Stimulated activated CD8-positive, alpha-beta memory T cell treated with anti-CD3 and anti-CD28 coated beads, Interleukin-15, amount 100 ng/mL, for 4 hours (primary cell): ENCODE measurements at regions not wholly inside any gene's neighbourhood (a gene's known extent, or its start where the extent isn't known, plus 50 kb on each side); places are given as distances from the start of the nearest gene placed in this dataset.

Source experiments
- DNase-seq, 2 donors: peaks; one replicate each; pipeline ENCODE4 v3.0.0-alpha.2; 2020; ENCODE audit warnings: low read depth in 2 of 2

- no peak for DNase-seq
These were observed 97.9 kb upstream of the SOX5 start for GRCh38 chr12:24047326-24047725.

GRCh38 chr12:24045816-24046257 is 96.4 kb upstream of the SOX5 start:
- no peak for DNase-seq

- DNase-seq = no peak
These were observed 95.7 kb upstream of the SOX5 start for GRCh38 chr12:24044941-24045703.

GRCh38 chr12:24042651-24043050 is 93.2 kb upstream of the SOX5 start:
- no peak for DNase-seq

- no peak for DNase-seq
These were observed 89.6 kb upstream of the SOX5 start for GRCh38 chr12:24039113-24039525.

GRCh38 chr12:24038211-24038997 is 88.9 kb upstream of the SOX5 start:
- DNase-seq = no peak

GRCh38 chr12:24036438-24037216 is 87.2 kb upstream of the SOX5 start:
- no peak for DNase-seq

- no peak for DNase-seq
These were observed 85.4 kb upstream of the SOX5 start for GRCh38 chr12:24034894-24035293.

GRCh38 chr12:24034160-24034559 is 84.7 kb upstream of the SOX5 start:
- no peak for DNase-seq

- DNase-seq = no peak
These were observed 77.9 kb upstream of the SOX5 start for GRCh38 chr12:24027352-24027751.

GRCh38 chr12:24025153-24025798 is 75.8 kb upstream of the SOX5 start:
- no peak for DNase-seq

- DNase-seq = no peak
These were observed 73.6 kb upstream of the SOX5 start for GRCh38 chr12:24023081-24023480.

GRCh38 chr12:24021164-24021502 is 71.7 kb upstream of the SOX5 start:
- DNase-seq = no peak

- no peak for DNase-seq
These were observed 71.1 kb upstream of the SOX5 start for GRCh38 chr12:24020397-24021163.

GRCh38 chr12:24015833-24016160 is 66.3 kb upstream of the SOX5 start:
- no peak for DNase-seq

GRCh38 chr12:24014915-24015832 is 65.7 kb upstream of the SOX5 start:
- DNase-seq = no peak

- no peak for DNase-seq
These were observed 64.8 kb upstream of the SOX5 start for GRCh38 chr12:24014240-24014639.

GRCh38 chr12:24012528-24012927 is 63.1 kb upstream of the SOX5 start:
- no peak for DNase-seq

GRCh38 chr12:24011927-24012507 is 62.5 kb upstream of the SOX5 start:
- no peak for DNase-seq

GRCh38 chr12:24008166-24008565 is 58.7 kb upstream of the SOX5 start:
- no peak for DNase-seq
